HG03439 (cell line): ENCODE measurements at regions not wholly inside any gene's neighbourhood (a gene's known extent, or its start where the extent isn't known, plus 50 kb on each side); places are given as distances from the start of the nearest gene placed in this dataset.
"Not testable (repeated sequence)": the region's sequence is repeated elsewhere in the genome, so short reads cannot be mapped to it uniquely, and the experiment has no call there.

ENCODE experiments used
- ATAC-seq: cut with Tn5 transposase; IDR thresholded peaks from one replicate; pipeline ENCODE4 v1.9.1; 2021; ENCODE audit warnings: mild to moderate bottlenecking, moderate library complexity; ENCODE audit not compliant: unreplicated experiment

DNA sequence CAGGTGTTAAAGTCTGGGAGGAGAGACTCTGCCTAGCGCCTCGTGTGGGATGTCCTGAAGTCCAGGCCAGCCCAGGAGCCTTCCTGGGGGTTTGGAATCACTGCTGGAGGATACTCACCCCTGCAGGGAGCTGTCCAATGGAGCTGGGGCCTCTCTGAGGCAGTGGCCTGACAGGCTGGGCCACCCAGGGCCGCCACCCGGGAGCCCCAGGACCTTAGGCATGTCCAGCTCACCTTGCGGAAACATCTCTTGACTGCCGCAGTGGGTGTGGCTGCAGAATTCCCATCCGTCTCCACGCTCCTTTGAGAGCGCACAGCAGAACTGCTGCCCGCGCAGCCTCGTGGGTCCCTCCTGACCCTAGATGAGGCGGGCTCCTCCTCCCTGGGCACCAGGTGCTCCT, 214.0 kb upstream of the SGCG start:
- ATAC-seq = not testable (repeated sequence)

DNA sequence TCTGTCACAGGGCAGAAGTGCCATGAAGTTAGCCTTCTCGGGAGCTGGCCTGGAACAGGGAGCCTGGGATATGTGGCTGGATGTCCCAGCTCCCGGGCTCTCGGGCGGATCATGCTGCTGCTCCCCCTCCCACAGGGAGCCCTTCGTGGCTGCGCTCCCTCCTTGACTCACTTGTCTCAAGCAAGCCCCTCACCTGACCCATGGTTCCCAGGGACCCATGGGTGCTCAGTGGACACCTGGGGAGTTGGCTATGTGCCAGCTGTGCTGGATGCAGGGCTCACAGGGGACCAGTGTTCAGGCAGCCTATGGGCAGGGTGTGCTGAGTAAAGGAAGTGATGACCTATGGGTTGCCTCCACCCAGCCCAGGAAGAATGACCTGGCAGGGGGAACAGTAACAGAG, 213.1 kb upstream of the SGCG start:
- ATAC-seq = no peak

DNA sequence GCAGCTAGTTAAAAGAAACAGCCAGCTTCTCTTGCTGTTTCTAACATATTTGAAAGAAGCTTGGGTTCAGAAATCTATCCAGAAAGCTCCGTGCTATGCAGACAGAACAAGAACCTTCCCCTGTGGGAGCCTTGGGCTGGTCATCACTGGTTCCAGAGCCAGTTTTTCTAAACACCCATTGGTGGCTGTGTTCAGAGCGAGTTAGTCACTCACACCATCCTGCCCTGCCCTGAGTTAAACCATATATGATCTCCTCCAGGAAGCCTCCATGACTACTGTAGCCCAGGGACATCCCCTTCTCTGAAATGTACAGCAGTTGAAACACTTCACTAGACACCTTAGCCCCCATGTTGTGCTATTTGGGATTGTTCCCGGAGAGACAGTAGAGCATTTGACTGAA, 200.8 kb upstream of the SGCG start:
- ATAC-seq = no peak

DNA sequence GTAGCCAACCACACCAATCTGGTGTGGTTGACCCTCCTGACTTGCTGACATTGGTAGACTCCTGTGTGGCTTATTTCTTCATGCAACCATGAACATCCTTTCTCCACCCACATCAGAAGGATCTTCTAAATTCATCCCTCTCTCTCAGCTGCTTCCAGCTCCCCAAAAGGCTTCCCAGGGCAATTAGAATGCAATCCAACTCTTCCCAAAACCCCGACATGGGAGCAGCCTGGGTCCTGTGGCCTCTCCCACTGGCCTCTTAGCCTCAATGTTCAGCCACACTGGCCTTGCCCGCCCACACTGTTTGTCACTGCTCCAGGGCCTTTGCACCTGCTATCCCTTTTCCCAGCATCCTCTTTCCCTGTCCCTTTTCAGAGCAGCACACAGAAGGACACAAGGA, 199.8 kb upstream of the SGCG start:
- ATAC-seq = no peak

DNA sequence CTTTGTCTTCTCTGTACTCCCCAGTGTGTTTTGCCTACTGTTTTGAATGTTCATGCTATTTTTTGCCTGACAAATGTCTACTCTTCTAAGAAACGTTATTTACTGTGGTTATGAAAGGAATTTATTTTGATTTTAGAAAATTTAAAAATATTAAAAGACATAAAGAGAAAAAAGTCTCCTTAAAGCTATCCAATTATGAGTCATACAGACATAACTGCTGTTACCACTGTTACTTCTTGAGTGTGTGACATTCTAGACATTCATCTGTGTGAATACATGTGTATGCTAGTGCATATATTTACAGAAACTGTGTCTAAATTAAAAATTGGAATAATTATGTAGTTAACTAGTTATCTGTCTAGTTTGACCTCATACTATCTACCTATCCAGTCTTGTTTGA, 187.6 kb upstream of the SGCG start:
- no peak for ATAC-seq

DNA sequence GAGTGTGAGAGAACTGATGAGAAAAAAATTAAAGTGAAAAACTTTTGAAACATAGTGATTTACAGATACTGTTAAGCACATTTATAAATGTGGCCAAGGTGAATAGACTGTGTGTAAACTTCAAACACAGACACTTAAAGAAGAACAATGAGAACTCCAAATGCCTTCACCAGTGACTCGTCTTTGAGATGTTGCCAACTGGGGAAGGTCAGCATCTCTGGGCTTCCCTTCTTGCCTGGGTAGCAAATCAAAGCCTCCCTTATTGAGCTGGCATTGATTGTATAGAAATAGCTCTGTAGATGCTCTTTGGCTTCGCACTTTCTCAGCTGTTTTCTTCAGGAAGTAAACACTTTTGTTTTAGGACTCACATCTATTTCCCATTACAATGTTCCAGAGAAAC, 177.3 kb upstream of the SGCG start:
- ATAC-seq = no peak

DNA sequence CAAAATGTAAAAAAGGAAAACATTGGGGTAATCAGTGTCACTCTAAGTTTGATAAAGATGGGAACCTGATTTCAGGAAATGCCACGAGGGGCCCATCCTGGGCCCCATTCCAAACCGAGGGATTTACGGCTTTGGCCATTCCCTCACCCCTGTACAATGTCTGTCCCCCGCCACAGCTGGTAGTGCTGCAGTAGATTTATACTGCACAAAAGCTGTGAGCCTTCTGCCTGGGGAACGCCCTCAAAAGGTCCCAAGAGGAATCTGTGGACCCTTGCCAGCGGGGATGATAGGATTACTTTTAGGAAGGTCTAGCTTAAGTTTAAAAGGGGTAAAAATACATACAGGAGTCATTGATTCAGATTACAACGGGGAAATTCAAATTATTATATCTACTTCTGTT, 173.4 kb upstream of the SGCG start:
- ATAC-seq = no peak

DNA sequence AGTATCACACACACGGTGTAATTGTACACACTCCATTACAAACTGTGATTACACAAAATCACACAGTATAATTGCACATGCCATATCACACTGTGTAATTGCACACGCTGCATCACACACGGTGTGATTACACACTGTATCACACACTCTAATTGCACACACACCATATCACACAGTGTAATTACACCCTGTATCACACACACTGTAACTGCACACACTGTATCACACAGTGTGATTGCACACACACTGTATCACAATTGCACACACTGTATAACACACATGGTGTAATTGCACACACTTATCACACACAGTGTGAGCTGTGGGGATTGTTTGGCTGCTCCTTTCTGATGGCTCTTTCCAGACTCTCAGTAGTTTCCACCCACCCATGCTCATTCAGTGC, 162.6 kb upstream of the SGCG start:
- no peak for ATAC-seq

DNA sequence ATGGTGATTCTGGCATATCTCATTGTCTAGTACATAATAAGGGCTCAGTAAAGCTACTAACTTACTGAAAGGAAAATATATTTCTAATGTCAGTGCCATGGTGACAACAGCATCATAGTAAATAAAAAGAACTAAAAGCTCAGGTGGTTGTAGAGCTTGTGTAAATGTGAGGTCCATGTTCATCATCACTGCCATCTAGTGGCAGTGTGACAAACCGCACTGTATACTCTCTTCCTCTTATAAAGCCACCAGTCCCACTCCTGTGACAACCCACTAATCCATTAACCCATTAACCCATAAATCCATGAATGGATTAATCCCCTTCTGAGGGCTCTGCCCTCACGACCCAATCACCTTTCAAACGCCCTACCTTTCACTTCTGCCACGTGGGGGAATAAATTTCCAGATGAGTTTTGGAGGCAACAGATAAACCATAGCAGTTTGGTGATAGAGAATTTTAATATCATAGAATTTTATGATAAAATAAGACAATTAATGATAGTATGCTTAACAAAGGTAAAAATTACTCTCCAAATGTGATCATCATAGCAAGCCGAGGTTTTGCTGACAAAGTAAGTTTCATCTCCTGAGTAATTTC, 160.4 kb upstream of the SGCG start:
- peak; percentile 81 for ATAC-seq

DNA sequence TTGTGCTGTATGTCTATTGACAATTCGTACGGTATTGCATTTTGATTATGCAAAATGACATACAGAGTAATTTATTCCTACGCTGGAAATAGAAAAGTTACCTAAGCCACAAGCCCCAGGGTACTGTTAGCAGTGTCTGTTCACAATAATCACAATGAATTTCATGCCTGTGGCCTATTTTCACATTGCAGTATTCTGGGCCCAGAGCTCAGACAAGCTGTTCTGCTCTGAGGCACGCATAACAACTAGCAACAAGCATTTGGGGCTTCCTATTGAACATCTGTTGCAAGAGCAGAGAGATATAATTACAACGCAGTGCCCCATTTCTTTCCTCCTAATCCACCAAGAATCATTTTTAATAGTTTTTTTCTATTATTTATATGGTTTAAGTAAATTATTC, 158.9 kb upstream of the SGCG start:
- ATAC-seq = no peak

DNA sequence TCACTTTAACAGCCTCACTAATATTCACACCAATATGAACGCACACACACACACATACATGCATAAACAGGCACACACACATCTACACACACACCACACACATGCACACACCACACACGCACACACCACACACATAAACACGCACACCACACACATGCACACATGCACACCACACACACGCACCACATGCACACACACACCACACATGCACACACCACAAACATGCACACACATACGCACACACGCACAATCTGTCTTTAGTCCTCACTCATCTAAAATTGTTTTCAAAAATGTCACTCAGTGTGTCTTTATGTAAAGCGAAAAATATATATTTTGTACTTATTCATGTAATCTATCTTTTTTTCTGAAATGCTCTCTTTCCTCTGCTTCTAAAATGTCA, 158.1 kb upstream of the SGCG start:
- ATAC-seq = no peak

DNA sequence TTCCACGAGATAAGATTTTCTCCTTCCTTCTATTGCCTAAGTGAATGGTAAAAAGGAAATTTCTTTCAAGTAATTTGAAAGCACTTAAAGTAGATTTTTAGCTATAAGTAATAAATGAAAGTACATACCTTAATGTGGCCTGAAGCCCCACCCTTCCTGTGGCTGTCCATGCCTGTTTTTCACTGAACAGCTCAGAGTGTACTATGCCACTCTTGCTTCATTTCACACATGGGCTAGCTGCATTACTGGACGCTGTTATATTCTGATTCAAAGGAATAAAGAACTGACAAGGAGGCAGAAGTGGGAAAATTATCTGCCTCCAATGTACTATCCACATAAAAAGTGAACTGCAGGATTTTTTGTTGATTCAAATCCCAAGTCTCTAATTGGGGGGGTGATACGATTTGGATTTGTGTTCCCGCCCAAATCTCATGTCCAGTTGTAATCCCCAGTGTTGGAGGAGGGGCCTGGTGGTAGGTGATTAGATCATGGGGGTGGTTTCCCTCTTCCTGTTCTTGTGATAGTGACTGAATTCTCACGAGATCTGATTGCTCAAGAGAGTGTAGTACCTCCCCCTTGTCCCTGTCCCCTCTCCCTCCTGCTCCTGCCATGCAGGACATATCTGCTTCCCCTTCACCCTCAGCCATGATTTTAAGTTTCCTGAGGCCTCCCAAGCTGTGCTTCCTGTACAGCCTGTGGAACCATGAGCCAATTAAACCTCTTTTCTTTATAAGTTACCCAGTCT, 154.7 kb upstream of the SGCG start:
- ATAC-seq = no peak

DNA sequence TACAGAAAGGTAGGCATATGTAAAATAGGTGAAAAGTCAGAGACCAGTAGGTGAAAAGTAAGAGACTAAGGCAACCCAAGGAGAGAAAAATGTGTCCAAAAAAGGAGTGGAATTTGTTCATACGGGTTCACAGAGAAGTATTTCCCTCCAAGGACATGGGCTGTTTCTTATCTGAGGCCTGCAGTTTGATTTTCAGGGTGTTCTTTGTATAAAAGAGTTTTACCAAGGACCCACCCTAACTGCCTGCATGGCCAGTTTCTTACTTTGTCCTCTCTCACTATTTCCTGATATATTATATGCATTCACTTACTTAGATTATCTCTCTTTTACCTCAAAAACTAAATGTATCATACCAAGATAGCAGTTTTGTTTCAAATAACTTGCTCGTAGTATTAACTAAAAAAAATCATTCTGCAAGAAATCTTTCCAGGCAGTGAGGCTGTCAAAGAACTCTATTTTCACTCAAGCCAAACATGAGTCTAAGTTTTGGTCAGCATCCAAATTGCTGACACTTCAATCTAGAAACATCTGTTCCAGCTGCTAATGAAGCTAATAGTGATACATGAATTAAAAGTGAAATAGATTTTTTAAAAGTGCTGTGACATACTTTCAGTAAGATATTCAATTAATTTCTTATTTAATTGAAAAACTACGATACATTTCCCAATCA, 141.4 kb upstream of the SGCG start:
- no peak for ATAC-seq

DNA sequence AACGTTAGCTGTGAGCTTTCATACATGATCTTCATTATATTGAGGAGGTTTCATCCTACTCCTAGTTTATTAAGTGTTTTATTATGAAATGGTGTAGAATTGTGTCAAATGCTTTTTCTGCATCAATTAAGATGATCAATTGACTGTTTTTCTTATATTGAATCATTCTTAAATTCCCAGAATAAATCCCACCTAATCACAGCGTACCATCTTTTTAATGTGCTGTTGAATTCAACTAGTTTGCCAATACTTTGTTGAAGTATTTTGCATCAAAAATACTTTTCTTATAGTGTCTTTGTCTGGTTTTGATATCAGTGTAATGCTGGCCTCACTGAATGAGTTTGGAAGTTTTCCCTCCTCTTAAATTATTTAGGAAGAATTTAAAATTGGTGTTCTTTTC, 138.6 kb upstream of the SGCG start:
- ATAC-seq = no peak

DNA sequence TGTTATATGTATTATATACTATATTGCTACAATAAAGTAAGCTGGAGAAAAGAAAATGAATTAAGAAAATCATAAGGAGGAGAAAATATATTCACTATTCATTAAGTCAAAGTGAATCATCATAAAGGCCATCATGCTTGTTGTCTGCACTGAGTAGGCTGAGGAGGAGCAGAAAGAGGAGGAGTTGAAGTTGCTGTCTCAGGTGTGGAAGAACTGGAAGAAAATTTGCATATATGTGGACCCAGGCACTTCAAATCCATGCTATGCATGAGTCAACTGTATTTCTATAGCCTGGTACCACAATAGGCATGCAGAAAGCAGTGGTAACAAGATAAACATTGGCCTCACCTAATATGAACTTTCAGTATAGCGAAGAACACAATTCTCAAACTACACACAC, 135.9 kb upstream of the SGCG start:
- ATAC-seq = no peak

DNA sequence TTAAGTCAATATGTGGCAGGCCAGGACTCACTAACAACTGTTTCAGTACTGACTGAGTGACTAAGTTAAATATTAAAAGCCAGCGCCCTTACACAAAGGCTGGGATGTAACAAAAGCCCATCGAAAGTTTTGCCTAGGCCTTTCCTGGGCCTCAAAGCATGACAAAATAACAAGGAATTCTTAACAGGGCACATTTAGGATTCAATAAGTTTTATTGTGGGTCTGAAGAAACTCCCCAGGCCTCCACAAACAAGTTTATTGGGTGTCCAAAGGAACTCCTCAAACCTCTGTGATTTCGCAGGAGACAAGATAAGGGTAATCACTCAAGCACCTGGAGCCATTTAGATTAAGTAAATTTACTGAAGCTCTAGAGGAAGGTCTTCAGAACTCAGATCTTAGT, 130.7 kb upstream of the SGCG start:
- no peak for ATAC-seq

DNA sequence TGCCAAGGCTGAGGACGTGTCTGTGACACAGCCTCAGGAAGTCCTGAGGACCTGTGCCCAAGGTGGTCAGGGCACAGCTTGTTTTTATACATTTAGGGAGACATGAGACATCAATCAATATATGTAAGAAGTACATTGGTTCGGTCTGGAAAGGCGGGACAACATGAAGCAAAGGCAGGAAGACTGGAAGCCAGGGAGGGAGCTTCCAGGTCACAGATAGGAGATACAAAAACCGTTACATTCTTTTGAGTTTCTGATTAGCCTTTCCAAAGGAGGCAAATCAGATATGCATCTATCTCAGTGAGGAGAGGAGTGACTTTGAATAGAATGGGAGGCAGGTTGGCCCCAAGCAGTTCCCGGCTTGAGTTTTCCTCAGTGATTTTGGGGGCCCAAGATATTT, 127.1 kb upstream of the SGCG start:
- not testable (repeated sequence) for ATAC-seq

DNA sequence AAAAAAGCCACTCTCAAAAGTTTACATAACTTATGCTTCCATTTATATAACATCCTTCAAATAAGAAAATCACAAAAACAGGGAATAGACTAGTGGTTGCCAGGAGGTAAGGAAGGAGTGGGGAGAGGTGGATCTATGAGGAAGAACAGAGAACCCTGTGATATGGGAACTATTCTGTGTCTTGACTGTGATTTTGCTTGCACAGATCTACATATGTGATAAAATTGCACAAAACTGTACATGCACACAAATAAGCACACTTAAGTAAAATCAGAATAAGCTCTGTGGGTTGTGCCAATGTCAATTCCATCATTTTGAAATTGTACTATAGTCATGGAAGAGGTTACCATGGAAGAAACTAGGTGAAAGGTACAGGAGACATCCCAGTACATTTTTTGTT, 121.6 kb upstream of the SGCG start:
- ATAC-seq = no peak

DNA sequence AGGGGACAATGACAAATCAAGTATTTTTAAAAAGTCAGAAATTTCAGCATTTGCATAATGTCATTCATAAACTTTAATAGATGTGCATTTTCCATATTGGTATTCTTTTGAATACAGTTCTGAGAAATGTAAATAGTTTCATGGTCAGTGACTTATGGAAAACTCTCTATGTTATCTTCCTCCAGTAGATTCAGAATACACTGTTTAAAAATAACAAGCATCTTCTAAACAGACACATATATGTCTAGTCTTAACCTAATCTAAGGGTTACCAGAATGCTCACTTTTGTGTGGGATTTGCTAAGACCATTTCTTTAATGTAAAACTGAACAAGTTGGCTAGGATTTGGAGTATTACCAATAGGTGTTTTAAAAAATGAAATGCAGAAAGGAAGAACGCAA, 119.8 kb upstream of the SGCG start:
- ATAC-seq = no peak

DNA sequence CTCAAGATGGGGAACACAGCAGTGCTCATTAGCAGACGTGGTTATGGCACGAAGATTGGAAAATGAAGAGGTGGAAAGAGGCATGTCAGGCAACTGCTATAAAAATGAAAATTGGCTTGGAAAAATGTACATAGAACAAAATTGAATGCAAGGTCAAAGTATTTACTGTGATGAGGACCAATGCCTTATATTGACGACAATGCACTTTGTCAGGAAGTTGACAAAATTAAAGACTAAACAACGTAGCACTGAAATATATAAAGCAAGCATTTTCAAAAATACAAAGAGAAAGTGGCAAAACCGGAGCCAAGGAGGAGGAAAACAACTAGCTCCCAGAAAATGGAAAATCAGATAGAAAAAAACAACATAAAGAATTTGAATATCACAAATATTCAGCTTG, 113.7 kb upstream of the SGCG start:
- no peak for ATAC-seq

DNA sequence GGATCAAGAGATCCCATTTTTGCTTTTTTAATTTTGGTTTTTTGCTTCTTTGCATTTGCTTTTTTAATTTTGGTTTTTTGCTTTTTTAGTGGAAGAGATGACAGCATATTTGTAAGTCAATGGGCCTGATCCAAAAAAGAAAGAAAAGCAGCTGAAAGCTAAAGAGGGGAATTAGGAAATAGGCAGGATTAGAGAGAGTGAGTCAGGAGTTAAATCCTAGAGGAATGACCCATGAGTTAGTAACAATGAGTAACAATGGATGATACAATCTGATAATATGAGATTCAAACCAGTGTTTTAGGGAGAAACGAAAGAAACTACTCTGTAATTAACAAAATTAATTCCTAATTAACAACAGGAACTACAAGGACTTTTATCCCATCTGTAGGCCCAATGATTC, 111.2 kb upstream of the SGCG start:
- ATAC-seq = no peak

DNA sequence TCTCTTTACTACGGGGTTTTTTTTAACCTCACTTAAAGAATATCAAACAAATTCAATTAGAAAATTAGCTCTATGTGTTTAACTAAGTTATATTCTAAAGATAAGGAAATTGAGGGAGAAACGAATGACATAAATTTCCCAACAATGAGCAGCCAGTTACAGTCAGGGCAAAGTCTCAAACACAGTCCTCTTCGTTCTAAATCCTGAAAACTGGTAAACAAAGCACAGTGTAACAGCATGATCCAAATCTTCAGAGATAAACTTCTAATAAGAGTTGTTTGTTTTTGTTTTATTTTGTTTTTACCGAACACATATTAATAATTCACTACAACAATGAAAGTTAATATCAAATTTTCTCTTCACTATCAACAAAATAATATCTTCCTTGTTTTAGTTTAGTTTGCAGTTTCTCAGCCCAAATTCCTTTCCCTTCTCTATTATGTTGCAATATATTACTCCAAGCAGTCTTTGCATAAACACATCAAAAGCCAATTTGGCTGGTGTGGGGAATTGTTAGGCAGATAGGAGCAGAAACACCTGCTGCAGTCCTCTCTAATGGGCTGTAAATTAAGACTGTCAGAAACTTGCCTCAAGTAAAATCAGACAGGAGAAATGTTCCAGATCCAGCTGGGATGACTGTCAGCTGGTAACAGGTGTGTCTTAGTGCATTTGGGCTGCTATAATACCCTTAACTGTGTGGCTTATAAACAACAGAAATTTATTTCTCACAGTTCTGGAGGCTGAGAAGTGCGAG, 106.5 kb upstream of the SGCG start:
- ATAC-seq = no peak
